HUES48 (cell line): ENCODE measurements at regions not wholly inside any gene's neighbourhood (a gene's known extent, or its start where the extent isn't known, plus 50 kb on each side); places are given as distances from the start of the nearest gene placed in this dataset.

Experiments used
- H3K27ac ChIP-seq: one replicate; pipeline ENCODE4 v1.7.0; 2013; ENCODE audit warnings: low read depth, low read length, inconsistent platforms
- H3K27me3 ChIP-seq: 2 replicates; pipeline ENCODE4 v1.6.1; 2013; ENCODE audit warnings: mild to moderate bottlenecking, low read length; ENCODE audit not compliant: control insufficient read depth, insufficient read depth
- H3K36me3 ChIP-seq: 2 replicates; pipeline ENCODE4 v1.6.1; 2013; ENCODE audit warnings: low read length; ENCODE audit not compliant: control insufficient read depth, insufficient read depth
- H3K4me1 ChIP-seq: 2 replicates; pipeline ENCODE4 v1.6.1; 2013; ENCODE audit warnings: mild to moderate bottlenecking, low read length; ENCODE audit not compliant: control insufficient read depth, insufficient read depth
- H3K4me3 ChIP-seq: 2 replicates; pipeline ENCODE4 v1.5.1; 2013; ENCODE audit warnings: mild to moderate bottlenecking, low read depth, low read length
- H3K9ac ChIP-seq: 2 replicates; pipeline ENCODE4 v1.6.1; 2013; ENCODE audit warnings: mild to moderate bottlenecking, low read depth, low read length, moderate library complexity
- H3K9me3 ChIP-seq: 2 replicates; pipeline ENCODE4 v1.6.1; 2013; ENCODE audit warnings: low read length; ENCODE audit not compliant: control insufficient read depth, insufficient read depth

GRCh38 chr5:57102905-57103255 lies 71.0 kb upstream of the GPBP1 start:
- Histone ChIP-seq H3K27me3 (no peaks in the 10 kb centered on the region), H3K4me1 (no peaks in the 10 kb centered on the region), H3K9ac (no peak overlapping the region), H3K36me3 (no peaks in the 10 kb centered on the region), H3K9me3 (peaks cover 2% of the 10 kb centered on the region; the same call in 1 of the 2 replicates), H3K27ac (no peak overlapping the region), H3K4me3 (no peak overlapping the region)

DNA sequence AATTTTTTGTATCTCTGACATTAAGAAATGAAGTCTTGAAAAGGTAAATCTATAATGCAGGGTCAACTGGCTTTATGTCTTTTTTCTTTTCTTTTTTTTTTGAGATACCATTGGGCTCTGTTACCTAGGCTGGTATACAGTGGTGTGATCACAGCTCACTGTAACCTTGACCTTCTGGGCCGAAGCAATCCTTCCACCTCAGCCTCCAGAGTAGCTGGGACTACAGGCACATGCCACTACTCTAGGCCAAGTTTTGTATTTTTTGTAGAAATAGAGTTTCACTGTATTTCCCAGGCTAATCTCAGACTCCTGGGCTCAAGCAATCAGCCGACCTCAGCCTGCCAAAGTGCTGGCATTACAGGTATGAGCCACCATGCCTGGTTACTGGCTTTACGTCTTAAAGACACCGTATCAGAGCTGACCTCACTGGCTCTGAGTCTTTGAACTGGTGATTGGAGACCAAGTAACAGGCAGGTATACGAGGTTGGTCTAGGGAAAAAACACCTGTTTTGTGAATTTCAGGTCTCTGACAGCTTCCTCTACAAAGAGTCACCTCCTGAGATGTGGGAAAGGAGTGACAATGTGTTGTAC lies 70.4 kb upstream of the GPBP1 start:
- H3K27ac ChIP-seq = no peak overlapping the region
- no peaks in the 10 kb centered on the region for H3K27me3 ChIP-seq
- peaks cover 2% of the 10 kb centered on the region; the same call in 1 of the 2 replicates for H3K9me3 ChIP-seq
- no peak overlapping the region for H3K9ac ChIP-seq
- no peak overlapping the region for H3K4me3 ChIP-seq
- no peaks in the 10 kb centered on the region for H3K36me3 ChIP-seq
- no peaks in the 10 kb centered on the region for H3K4me1 ChIP-seq

- Histone ChIP-seq H3K4me1 (no peaks in the 10 kb centered on the region), H3K9me3 (no peaks in the 10 kb centered on the region), H3K9ac (no peak overlapping the region), H3K27me3 (no peaks in the 10 kb centered on the region), H3K27ac (no peak overlapping the region), H3K36me3 (no peaks in the 10 kb centered on the region), H3K4me3 (no peak overlapping the region)
These were observed 67.2 kb upstream of the GPBP1 start for GRCh38 chr5:57106661-57107060.

GRCh38 chr5:57111993-57112392 lies 61.9 kb upstream of the GPBP1 start:
- no peaks in the 10 kb centered on the region for H3K27me3 ChIP-seq
- H3K9ac ChIP-seq = no peak overlapping the region
- no peaks in the 10 kb centered on the region for H3K9me3 ChIP-seq
- no peaks in the 10 kb centered on the region for H3K36me3 ChIP-seq
- no peaks in the 10 kb centered on the region for H3K4me1 ChIP-seq
- no peak overlapping the region for H3K4me3 ChIP-seq
- H3K27ac ChIP-seq = no peak overlapping the region

- Histone ChIP-seq H3K9ac (no peak overlapping the region), H3K4me1 (no peaks in the 10 kb centered on the region), H3K27me3 (no peaks in the 10 kb centered on the region), H3K27ac (no peak overlapping the region), H3K9me3 (no peaks in the 10 kb centered on the region), H3K36me3 (no peaks in the 10 kb centered on the region), H3K4me3 (no peak overlapping the region)
These were observed 60.4 kb upstream of the GPBP1 start for GRCh38 chr5:57113481-57113880.

DNA sequence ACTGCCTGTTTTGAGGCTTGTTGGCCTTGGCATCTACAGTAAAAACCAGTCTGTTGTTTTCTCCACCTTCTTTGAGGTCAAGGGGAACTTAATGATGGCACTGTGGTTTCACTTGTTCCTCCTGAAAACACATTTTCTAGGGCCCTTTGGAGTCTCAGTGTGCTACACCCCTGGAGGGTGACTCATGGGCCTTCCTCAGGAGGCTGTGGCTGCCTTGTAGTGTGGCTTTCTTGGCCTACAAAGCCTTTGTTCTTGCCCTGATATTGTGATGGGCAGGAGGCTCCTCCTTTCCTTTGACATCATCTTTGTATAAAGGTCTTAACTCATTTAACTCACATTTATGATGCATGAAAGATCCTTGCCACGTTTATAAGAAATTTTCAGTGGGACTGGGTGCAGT lies 56.3 kb upstream of the GPBP1 start:
- Histone ChIP-seq H3K36me3 (no peaks in the 10 kb centered on the region), H3K9me3 (no peaks in the 10 kb centered on the region; the same call in 1 of the 2 replicates), H3K4me3 (no peak overlapping the region), H3K27me3 (no peaks in the 10 kb centered on the region), H3K4me1 (no peaks in the 10 kb centered on the region), H3K9ac (no peak overlapping the region), H3K27ac (no peak overlapping the region)

GRCh38 chr5:57119031-57119430 lies 54.8 kb upstream of the GPBP1 start:
- no peak overlapping the region for H3K9ac ChIP-seq
- no peak overlapping the region for H3K27ac ChIP-seq
- no peaks in the 10 kb centered on the region; the same call in 1 of the 2 replicates for H3K9me3 ChIP-seq
- no peaks in the 10 kb centered on the region for H3K4me1 ChIP-seq
- no peak overlapping the region for H3K4me3 ChIP-seq
- no peaks in the 10 kb centered on the region for H3K27me3 ChIP-seq
- H3K36me3 ChIP-seq = no peaks in the 10 kb centered on the region

- Histone ChIP-seq H3K4me3 (no peak overlapping the region), H3K4me1 (no peaks in the 10 kb centered on the region), H3K9me3 (no peaks in the 10 kb centered on the region; the same call in 1 of the 2 replicates), H3K36me3 (no peaks in the 10 kb centered on the region), H3K27ac (no peak overlapping the region), H3K27me3 (no peaks in the 10 kb centered on the region), H3K9ac (no peak overlapping the region)
These were observed 49.8 kb upstream of the GPBP1 start for GRCh38 chr5:57124014-57124413.
